GM03348 (cell line): ENCODE measurements at regions not wholly inside any gene's neighbourhood (a gene's known extent, or its start where the extent isn't known, plus 50 kb on each side); places are given as distances from the start of the nearest gene placed in this dataset.

ENCODE experiments used
- DNase-seq: peaks from one replicate; pipeline ENCODE4 v3.0.0; 2012; ENCODE audit warnings: low spot score

DNA sequence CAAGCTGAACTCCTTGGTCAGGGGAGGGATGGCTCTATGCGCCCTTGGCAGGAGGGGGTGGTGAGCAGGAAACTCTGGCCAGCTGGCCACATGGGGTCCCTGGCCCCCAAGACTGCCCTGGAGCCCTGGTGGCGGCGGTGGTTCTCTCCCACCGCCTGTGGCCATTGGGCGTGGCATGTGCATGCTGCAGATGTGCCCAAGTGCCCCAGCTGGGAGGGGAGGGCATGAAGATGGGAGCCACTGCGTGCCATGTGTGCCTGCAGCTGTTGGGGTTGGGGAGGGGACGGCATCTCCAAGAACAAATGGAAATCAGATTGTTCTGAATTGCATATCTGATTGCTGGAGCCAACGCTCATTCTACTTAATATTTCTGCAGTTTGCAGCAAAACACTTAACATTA lies 115.7 kb upstream of the IGF1 start:
- no peak for DNase-seq

DNA sequence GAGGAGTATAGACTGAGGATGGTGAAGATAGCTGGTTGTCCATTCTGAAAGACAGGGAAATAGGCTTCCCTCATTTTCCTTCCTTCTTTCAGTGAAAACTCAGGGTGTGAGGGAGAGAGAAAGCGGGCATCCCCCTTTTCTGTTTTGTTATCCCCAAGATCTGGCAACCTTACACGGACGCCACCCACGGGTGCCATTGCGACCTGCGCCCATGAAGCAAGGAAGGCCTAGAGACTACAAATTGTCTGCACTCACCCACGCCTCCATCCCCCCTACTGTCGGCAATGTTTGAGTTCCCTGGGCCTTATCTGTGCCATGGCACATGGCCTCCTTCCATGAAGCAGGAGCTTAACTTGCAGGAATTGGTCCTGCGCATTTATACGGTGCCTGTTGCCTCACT lies 115.0 kb upstream of the IGF1 start:
- no peak for DNase-seq

DNA sequence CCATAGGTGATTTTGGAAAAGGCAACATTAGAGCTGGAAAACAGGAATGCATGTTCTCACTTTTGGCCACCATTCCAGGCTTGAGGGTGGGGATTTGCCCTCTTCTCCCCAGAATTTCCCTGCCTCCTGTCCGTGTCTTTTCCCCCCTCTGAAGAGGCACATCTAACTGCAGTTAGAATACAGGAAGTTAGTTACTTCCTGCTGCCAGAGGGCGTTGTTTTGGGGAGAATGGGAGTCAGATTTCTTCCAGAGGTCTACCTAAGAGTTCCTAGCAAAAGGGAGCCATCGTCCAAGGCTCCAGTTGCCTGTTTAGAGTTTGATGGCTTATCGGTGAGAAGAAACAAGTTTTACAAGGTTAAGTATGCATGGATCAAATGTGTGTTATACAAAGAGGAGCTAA lies 112.8 kb upstream of the IGF1 start:
- no peak for DNase-seq

- no peak for DNase-seq
These were observed 111.8 kb upstream of the IGF1 start for GRCh38 chr12:102592134-102592533.

- no peak for DNase-seq
These were observed 92.9 kb upstream of the IGF1 start for GRCh38 chr12:102573237-102573636.

DNA sequence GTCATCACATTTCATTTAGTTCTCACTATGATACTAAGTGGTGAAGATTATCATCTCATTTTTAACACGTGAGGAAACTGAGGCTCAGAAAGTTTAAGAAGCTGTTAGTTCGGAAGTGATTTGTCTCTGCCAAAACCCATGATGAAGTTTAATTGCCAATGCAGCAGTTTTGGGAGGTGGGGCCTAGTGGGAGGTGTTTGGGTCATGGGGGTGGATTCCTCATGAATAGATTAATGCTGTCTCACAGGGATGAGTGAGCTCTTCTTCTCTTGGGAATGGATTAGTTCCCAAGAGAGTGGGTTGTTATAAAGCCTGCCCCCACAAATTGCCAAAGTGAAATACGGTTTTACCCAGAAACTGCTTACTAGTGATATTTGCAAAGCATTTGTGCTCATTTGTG lies 91.5 kb upstream of the IGF1 start:
- no peak for DNase-seq

DNA sequence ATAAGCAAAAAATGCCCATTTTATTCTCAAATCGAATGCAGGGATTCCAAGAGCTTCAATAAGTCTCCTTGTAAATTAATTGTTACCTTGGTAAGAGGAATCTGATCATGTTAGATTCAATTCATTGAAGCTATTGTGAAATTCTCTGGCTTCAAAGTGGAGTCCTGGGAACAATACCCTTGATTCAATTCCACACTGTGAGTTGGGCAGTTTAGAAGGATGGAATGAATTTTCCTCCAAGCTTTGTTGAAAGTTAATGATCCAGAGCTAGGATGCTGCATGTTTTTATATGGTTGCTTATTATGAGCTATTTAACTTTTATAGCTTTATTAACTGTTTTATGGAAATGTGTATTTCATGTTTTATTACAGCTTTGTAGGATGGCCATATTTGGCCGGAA lies 89.9 kb upstream of the IGF1 start:
- DNase-seq, result no peak

- no peak for DNase-seq
These were observed 89.4 kb upstream of the IGF1 start for GRCh38 chr12:102569803-102570202.

GRCh38 chr12:102568276-102568675 lies 87.9 kb upstream of the IGF1 start:
- no peak for DNase-seq

DNA sequence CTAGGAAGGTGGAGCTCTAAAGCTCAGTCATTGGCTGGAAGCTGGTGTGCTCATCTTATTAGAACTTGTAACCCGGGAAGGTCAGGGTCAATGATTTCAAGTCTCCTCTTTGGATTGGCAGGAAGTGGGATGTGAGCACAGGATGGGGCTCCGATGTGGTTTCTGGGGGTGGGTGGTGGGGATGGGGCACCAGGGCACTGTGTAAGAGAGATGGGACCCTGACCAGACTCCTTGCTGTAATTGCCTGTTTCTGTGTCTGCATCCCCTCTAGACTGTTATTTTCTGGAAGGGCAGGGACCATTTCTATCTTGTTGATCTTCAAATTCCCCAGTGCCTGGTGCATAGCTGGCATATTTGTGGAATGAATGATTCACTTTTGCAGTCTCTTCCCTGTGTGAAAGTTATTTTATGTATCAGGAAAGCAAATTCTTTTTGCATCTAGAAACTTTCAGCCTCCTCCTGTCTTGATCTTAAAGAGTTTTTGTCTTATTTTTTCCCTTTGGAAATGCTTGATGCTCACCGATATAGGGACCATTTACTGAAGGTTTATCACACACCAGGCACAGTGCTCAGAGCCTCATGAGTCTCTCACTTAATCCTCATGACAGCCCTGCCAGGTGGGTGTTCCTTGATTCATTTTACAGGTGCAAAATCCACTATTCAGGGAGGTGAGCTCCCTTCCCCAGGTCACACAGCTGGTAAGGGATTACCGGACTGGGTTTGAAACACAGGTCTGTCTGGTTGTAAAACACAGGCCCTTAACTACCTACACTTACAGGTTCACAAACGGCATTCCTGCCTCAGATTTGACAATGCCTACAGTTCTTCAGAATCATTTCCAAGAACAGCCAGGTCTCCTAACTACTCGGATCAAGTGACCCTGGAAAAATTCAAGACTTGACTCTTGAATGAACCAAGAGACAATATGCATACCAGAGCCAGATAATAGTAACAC lies 86.9 kb upstream of the IGF1 start:
- peak; percentile 75 for DNase-seq

GRCh38 chr12:102565555-102565954 lies 85.2 kb upstream of the IGF1 start:
- no peak for DNase-seq

DNA sequence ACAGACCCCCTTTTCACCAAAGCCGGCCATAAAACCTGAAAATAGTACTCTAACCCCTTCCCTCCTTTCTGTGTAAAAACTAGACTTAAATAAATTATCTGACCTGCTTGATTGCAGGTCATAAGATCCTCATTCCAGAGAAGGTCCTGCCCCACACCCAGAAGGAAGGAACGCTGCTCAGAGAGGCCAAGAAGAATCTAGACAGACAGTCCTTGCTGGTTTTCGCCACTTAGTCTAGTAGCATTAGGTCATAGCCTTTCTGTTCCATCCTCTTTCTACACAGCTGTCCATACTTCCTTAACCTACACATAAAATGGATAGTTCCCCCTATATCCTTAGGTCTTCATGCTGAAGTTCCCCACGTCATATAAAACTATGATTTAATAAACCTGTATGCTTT lies 83.7 kb upstream of the IGF1 start:
- DNase-seq, result no peak

- DNase-seq, result no peak
These were observed 82.6 kb upstream of the IGF1 start for GRCh38 chr12:102562836-102563425.

DNA sequence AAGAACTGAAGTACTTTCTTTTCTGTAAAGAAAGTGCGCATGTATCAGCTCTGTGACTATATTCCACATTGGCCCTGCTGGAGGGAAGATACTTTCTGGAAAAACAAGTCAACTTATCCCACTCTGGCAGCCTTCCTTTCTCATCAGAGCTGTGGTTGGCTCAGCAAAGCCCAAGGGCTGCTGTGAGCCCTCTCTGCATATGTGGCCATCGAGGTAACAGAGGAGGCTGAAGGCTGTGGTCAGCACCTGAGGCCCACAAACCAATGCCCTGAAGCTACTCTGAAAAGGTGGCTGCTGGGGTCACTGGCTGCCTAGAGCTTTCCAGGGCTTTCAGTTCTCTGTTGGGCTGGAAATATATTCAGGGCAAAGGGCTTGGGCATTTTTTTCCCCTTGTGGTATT lies 70.8 kb upstream of the IGF1 start:
- no peak for DNase-seq

DNA sequence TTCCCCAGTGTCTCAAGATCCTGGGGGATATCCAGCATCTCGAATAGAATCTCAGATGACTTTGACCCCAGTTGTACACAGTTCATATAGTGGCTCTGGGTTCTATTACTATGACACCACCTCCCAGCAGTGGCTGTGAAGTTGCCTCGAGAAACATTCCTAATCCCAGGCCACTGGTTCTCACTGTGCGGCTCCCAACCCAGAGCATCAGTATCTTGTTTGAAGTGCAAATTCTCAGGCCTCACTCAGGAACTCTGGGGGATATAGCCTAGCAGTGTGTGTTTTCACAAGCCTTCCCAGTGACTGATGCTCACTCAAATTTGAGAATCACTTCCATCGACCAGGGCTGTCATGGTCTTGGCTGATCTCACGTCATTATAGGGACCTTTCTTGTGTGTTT lies 69.3 kb upstream of the IGF1 start:
- DNase-seq, result no peak

DNA sequence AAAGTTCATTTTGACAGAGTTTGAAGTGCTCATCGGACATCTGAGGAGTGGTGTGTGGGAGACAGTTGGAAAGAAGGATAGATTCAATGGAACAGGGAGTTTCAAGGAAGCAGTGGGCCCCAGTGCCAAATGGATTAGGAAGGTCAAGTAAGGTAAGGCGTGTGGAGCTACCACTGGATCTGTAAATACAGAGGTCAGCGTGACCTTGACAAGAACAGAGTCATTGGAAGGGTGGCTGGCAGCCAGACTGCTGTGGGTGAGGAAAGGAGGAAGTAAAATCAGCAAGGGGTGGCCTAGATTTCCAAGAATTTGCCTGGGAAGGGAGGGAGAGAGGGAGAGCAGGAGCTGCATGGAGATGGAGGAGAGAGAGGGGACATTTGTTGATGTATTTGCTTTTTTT lies 68.2 kb upstream of the IGF1 start:
- DNase-seq, result no peak

- no peak for DNase-seq
These were observed 63.4 kb upstream of the IGF1 start for GRCh38 chr12:102543494-102544485.

GRCh38 chr12:102542816-102543440 lies 62.6 kb upstream of the IGF1 start:
- peak; percentile 38 for DNase-seq

DNA sequence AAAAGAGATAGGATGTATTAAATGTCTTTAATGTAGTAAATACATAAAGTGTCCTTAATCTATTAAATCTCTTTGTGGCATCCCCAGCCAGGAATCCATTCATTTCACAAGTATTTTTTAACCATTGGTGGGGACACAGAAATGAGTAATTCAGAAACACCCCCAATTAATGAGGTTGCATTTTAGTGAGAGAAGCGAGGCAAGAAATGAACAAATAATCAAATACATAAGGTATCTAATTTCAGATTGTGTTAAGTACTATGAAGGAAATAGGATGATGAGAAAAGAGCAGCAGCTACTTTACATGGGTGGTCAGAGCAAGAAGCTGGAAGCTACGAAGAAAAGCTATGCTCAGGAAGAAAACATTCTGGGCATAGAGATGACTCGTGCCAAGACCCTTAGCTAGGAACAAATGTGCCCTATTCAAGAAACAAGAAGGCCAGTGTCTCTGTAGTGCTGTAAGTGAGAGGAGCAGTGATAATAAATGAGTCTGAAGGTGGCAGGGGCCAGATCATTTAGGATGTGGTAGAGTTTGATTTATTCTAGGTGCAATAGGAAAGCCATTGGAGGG lies 60.5 kb upstream of the IGF1 start:
- DNase-seq, result no peak

DNA sequence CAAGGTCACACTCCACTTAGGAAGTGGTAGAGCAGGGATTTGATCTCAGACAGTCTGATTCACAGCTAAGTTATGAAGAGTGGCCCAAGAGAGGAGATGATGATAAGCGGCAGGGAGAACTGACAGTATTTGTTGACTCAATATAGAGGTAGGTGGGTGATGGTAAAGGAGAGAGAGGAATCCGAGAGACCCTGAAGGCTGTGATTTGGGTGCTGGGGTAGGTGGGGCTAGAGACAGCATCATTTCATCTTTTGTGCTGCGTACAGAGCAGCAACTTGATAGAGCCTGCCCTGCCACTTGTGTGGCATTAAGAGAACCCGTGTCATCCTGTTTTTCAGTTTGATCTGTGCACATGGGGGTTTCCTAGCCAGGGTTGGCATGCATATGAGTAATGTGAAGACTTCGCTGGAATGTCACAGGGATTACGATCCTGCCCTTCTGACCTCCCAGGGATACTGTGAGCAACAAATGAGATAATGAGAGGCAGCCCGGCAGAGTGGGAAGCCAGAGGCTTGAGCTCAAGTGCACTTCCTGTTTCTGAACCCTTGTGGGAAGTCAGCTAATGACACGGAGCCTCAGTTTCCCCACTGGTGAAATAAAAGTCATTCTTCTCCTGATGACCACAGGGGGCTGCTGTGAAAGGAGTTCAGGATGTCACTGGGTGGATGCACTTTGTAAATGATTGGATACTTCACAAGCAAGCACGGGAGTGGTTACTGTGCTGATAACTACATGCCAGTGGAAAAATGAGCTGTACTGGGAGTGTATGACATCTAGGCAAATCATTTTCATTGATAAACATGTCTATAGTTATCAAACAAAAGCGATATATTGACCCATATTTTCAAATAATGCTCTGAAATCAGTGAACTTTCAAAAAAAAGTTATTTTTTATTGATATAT lies 59.5 kb upstream of the IGF1 start:
- DNase-seq, result peak; percentile 61

GRCh38 chr12:102535306-102535705 lies 54.9 kb upstream of the IGF1 start:
- DNase-seq, result no peak
